Dendritic cell treated with granulocyte-macrophage colony-stimulating factor and Interleukin-4, amounts not matched to agents 40 ng/mL and 50 ng/mL, for 4 days (primary cell): ENCODE measurements at regions not wholly inside any gene's neighbourhood (a gene's known extent, or its start where the extent isn't known, plus 50 kb on each side); places are given as distances from the start of the nearest gene placed in this dataset.

Experiments used
- H3K27ac Mint-ChIP-seq: one replicate; pipeline ENCODE4 v1.8.0; 2022; ENCODE audit warnings: mild to moderate bottlenecking, mixed read lengths
- H3K27me3 Mint-ChIP-seq: one replicate; pipeline ENCODE4 v1.8.0; 2022; ENCODE audit warnings: mild to moderate bottlenecking, mixed read lengths
- H3K36me3 Mint-ChIP-seq: one replicate; pipeline ENCODE4 v1.8.0; 2022; ENCODE audit warnings: low read depth, mixed read lengths
- H3K4me1 Mint-ChIP-seq: one replicate; pipeline ENCODE4 v1.8.0; 2022; ENCODE audit warnings: low read depth, mixed read lengths
- H3K4me3 Mint-ChIP-seq: one replicate; pipeline ENCODE4 v1.8.0; 2022; ENCODE audit warnings: mild to moderate bottlenecking, moderate library complexity, mixed read lengths
- H3K9me3 Mint-ChIP-seq: one replicate; pipeline ENCODE4 v1.8.0; 2022; ENCODE audit warnings: mixed read lengths
- intact Hi-C: fragments of 100-400 bp; cut with micrococcal nuclease; formaldehyde crosslinking; loops from one replicate; pipeline ENCODE4 v1.15.0; 2022

- H3K9me3 Mint-ChIP-seq: no peaks in the 10 kb centered on the region
- H3K27me3 Mint-ChIP-seq: no peaks in the 10 kb centered on the region
- H3K27ac Mint-ChIP-seq: peak overlapping the region; percentile 92
- H3K4me1 Mint-ChIP-seq: peaks cover 76% of the 10 kb centered on the region
- intact Hi-C loops: no loop called here
- no peaks in the 10 kb centered on the region for H3K36me3 Mint-ChIP-seq
- H3K4me3 Mint-ChIP-seq: no peak overlapping the region
Observed at GRCh38 chr1:235011064-235011598, 117.5 kb downstream of the TOMM20 start.

GRCh38 chr1:235009561-235010306 is 118.9 kb downstream of the TOMM20 start:
- Mint-ChIP-seq H3K4me3 (no peak overlapping the region), H3K36me3 (no peaks in the 10 kb centered on the region), H3K27ac (peak overlapping the region; percentile 92), H3K27me3 (no peaks in the 10 kb centered on the region), H3K4me1 (peaks cover 62% of the 10 kb centered on the region), H3K9me3 (no peaks in the 10 kb centered on the region)
- intact Hi-C loops: no loop called here

- no peaks in the 10 kb centered on the region for H3K9me3 Mint-ChIP-seq
- intact Hi-C loops: no loop called here
- H3K4me1 Mint-ChIP-seq: peaks cover 58% of the 10 kb centered on the region
- H3K27ac Mint-ChIP-seq: peak overlapping the region; percentile 2
- no peaks in the 10 kb centered on the region for H3K27me3 Mint-ChIP-seq
- no peak overlapping the region for H3K4me3 Mint-ChIP-seq
- H3K36me3 Mint-ChIP-seq: no peaks in the 10 kb centered on the region
Observed at GRCh38 chr1:235009074-235009473, 119.6 kb downstream of the TOMM20 start.

DNA sequence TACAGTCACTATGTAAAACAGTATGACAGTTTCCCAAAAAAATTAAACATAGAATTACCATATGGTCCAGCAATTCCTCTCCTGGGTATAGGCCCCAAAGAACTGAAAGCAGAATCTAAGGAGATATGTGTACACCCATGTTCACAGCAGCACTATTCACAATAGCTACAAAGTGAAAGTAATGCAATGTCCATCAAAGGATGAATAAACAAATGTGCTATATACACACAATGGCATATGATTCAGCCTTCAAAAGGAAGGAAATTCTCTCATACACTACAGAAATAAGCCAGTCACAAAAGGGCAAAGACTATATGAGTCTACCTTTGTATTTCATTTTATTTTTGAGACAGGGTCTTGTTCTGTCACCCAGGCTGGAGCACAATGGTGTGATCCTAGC is 120.4 kb downstream of the TOMM20 start:
- Mint-ChIP-seq H3K27ac (no peak overlapping the region), H3K9me3 (no peaks in the 10 kb centered on the region), H3K27me3 (no peaks in the 10 kb centered on the region), H3K4me3 (no peak overlapping the region), H3K4me1 (peaks cover 53% of the 10 kb centered on the region), H3K36me3 (no peaks in the 10 kb centered on the region)
- intact Hi-C loops: no loop called here

DNA sequence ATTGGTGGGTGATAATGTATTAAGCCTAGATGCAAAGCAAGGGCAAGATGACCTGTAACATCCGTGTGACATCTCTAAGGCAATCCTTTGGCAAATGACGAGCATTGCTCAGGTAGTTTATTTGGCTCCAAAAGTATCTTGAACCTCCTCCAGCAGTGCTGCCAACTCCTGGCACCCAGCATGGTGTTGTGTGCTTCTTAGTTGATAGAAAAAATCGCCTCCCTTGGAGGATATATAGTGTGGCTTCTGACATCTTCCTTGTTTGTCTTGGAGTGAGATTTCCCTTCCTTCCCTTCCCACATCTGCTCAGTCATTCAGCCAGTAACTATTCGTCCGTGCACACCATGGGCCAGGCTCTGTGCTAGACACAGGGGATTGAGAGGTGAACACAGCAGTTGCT is 121.8 kb downstream of the TOMM20 start:
- intact Hi-C loops: no loop called here
- Mint-ChIP-seq H3K27me3 (no peaks in the 10 kb centered on the region), H3K36me3 (no peaks in the 10 kb centered on the region), H3K4me3 (no peak overlapping the region), H3K9me3 (no peaks in the 10 kb centered on the region), H3K4me1 (peaks cover 39% of the 10 kb centered on the region), H3K27ac (peak overlapping the region; percentile 7)

DNA sequence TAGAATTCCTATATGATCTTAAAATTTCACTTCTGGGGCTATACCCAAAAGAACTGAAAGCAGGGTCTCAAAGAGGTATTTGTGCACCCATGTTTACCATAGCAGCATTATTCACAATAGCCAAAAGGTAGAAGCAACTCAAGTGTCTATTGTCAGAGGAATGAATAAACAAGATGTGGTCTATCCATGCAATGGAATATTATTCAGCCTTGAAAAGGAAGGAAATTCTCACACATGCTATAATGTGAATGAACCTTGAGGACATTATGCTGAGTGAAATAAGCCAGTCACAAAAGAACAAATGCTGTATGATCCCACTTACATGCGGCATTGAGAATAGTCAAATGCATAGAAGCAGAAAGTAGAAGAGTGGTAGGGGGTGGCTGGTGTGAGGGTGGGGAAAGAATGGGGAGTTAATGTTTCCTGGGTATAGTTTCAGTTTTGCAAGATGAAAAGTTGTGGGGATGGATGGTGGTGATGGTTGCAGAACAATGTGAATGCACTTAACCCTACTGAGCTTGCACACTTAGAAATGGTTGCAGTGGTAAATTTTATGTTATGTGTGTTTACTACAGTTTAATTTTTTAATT is 122.4 kb downstream of the TOMM20 start:
- no peak overlapping the region for H3K27ac Mint-ChIP-seq

DNA sequence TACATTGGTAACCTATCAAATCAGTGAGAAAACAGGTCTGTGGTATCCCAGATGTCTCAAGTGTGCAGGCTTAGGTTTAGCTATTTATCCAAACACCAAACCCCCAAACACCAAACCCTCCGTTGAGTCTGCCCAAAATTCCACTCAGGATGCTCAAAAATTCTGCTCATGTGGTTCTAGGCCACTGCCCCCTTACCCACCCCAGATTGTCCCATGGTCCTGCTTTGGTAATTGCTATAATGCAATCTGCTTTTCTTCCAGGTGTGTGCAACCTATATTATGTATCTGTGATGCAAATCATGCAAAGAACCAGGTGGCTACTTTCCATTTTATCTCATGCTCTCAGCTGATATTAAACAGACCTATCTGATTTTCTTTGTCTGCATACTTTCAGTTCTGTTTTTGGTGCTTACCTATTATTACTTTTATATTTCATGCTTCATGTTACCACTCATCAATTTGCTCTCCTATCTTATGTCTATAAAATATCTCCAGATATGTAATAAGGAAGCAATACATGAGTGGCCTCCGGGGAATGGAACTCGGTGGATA is 123.7 kb downstream of the TOMM20 start:
- Mint-ChIP-seq H3K27ac (no peak overlapping the region), H3K4me3 (no peak overlapping the region), H3K9me3 (no peaks in the 10 kb centered on the region), H3K4me1 (peaks cover 27% of the 10 kb centered on the region), H3K36me3 (no peaks in the 10 kb centered on the region), H3K27me3 (no peaks in the 10 kb centered on the region)
- intact Hi-C loops: no loop called here

More for the DNA sequence above, 122.4 kb downstream of the TOMM20 start:
- H3K27me3 Mint-ChIP-seq: no peaks in the 10 kb centered on the region
- intact Hi-C loops: no loop called here
- H3K4me1 Mint-ChIP-seq: peaks cover 33% of the 10 kb centered on the region
- no peaks in the 10 kb centered on the region for H3K9me3 Mint-ChIP-seq
- H3K36me3 Mint-ChIP-seq: no peaks in the 10 kb centered on the region
- no peak overlapping the region for H3K4me3 Mint-ChIP-seq

DNA sequence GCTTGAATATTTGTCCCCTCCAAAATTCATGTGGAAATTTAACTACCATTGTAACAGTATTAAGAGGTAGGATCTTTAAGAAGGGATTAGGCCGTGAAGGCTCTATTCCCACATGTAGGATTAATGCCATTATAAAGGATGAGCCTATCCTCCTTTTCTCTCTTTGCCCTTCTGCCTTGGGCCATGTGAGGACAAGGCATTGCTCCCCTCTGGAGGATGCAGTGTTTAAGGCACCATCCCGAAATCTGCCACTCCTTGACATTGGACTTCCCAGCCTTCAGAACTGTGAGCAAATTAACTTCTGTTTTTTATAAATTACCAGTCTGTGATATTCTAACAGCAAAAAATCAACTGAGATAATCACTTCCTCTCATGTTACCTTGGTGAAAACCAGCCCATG is 124.4 kb downstream of the TOMM20 start:
- peaks cover 21% of the 10 kb centered on the region for H3K4me1 Mint-ChIP-seq
- H3K27ac Mint-ChIP-seq: no peak overlapping the region
- intact Hi-C loops: no loop called here
- H3K9me3 Mint-ChIP-seq: no peaks in the 10 kb centered on the region
- no peaks in the 10 kb centered on the region for H3K27me3 Mint-ChIP-seq
- no peaks in the 10 kb centered on the region for H3K36me3 Mint-ChIP-seq
- no peak overlapping the region for H3K4me3 Mint-ChIP-seq

DNA sequence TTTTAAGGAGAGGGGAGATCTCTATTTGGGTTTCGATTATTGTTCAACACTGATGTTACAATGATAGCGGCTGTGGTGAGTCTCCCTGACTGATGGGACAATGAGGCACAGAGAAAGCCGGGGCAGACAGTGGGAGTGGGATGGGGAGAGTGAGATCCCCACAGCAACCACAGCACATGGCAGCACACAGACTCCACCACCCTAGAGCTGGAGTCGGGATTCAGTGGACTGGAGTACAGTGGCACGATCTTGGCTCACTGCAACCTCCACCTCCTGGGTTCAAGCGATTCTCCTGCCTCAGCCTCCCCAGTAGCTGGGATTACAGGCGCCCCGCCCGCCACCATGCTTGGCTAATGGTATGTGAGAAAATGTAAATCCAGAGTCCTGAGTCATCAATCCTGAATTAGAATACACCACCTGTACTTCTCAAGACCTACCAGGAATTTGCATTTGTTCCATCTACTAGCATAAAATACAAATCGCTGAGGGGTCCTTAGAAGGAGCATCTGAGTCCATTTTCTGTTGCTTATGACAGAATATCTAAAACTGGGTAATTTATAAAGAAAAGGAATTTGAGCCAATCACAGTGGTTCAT is 125.8 kb downstream of the TOMM20 start:
- peaks cover 22% of the 10 kb centered on the region for H3K4me1 Mint-ChIP-seq
- intact Hi-C loops: no loop called here
- H3K9me3 Mint-ChIP-seq: no peaks in the 10 kb centered on the region
- no peak overlapping the region for H3K4me3 Mint-ChIP-seq
- H3K27ac Mint-ChIP-seq: no peak overlapping the region
- H3K27me3 Mint-ChIP-seq: no peaks in the 10 kb centered on the region
- no peaks in the 10 kb centered on the region for H3K36me3 Mint-ChIP-seq

- intact Hi-C loops: no loop called here
- Mint-ChIP-seq H3K4me1 (peaks cover 30% of the 10 kb centered on the region), H3K9me3 (no peaks in the 10 kb centered on the region), H3K4me3 (no peak overlapping the region), H3K27me3 (no peaks in the 10 kb centered on the region), H3K27ac (peak overlapping the region; percentile 22), H3K36me3 (no peaks in the 10 kb centered on the region)
Observed at GRCh38 chr1:234999513-234999940, 129.1 kb downstream of the TOMM20 start.

DNA sequence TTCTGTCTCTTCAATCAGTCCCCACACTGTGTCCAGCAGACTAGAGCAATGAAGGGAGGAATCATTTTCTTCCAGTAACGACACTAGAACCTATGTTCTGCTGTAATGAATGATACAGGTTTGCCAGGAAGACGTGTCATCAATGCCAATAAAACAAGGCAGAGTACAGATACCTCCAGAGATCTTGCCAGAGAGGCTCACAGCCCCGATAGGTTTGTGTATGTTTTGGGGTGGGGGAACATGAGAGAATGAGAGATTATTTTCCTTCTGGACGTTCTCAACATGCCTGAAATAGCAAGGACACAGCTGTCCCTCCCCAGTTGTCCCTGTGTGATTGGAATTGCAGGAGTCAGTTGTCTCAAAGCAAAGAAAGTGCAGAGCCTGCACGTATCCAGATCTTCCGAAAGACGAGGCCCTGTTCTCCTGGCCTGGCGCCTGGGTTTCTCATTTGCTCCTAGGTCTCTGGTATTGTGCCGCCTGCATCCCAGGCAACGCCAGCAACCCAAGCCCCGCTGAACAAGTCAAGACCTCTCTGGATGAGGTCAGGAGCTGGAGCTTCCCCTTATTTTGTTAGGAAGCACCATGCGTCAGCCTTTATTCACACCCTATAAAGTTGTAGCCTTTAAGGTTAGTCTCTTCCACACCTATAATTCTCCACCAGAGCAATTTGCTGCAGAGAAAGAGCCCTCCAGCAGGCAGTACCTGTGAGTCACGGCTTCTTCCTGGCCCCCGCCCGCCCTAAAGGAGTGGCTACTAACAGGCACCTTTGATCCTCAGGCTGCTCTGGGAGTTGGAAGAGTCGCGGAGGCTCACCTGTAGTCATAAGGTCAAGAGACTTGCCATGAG is 130.5 kb downstream of the TOMM20 start:
- Mint-ChIP-seq H3K9me3 (no peaks in the 10 kb centered on the region), H3K4me1 (peaks cover 41% of the 10 kb centered on the region), H3K27ac (peak overlapping the region; percentile 78), H3K4me3 (no peak overlapping the region), H3K27me3 (no peaks in the 10 kb centered on the region), H3K36me3 (no peaks in the 10 kb centered on the region)
- intact Hi-C loops: no loop called here

- intact Hi-C loops: no loop called here
- Mint-ChIP-seq H3K4me3 (no peak overlapping the region), H3K27me3 (no peaks in the 10 kb centered on the region), H3K36me3 (no peaks in the 10 kb centered on the region), H3K4me1 (peaks cover 45% of the 10 kb centered on the region), H3K27ac (peak overlapping the region; percentile 78), H3K9me3 (no peaks in the 10 kb centered on the region)
Observed at GRCh38 chr1:234997201-234997895, 131.3 kb downstream of the TOMM20 start.

- Mint-ChIP-seq H3K27ac (no peak overlapping the region), H3K4me1 (peaks cover 46% of the 10 kb centered on the region), H3K9me3 (no peaks in the 10 kb centered on the region), H3K27me3 (no peaks in the 10 kb centered on the region), H3K36me3 (no peaks in the 10 kb centered on the region), H3K4me3 (no peak overlapping the region)
- intact Hi-C loops: no loop called here
Observed at GRCh38 chr1:234996245-234996757, 132.3 kb downstream of the TOMM20 start.
